A673 (cell line): ENCODE measurements at regions not wholly inside any gene's neighbourhood (a gene's known extent, or its start where the extent isn't known, plus 50 kb on each side); places are given as distances from the start of the nearest gene placed in this dataset.
A peak's percentile ranks its signal among the peaks of the same experiment; 100 is the strongest.

ENCODE experiments used
- BruUV-seq: library from RNA; stranded (reverse); fragments of 400-500 nt; replicated peaks from 2 replicates; lab custom pipeline; 2021; lab: Mats Ljungman, UMichigan
- CTCF ChIA-PET: fragments of 300-600 bp; sonication (Branson Sonifier 250); formaldehyde crosslinking; loops from one replicate; lab custom pipeline; 2022; ENCODE audit warnings: antibody characterized with exemption; lab: Charles Lee
- POLR2A ChIA-PET: fragments of 300-600 bp; sonication (Branson Sonifier 250); formaldehyde crosslinking; loops from one replicate; lab custom pipeline; 2022; ENCODE audit warnings: antibody characterized with exemption; ENCODE audit not compliant: low non-redundant PET; lab: Charles Lee
- DNase-seq: peaks from one replicate; pipeline ENCODE4 v3.0.0-alpha.2; 2015; ENCODE audit warnings: low spot score
- H3K27ac ChIP-seq: fragments of 200-600 bp; sonication (generic); 2 replicates; pipeline ENCODE4 v1.5.1; 2016; ENCODE audit warnings: mixed run types, low read depth, mild to moderate bottlenecking, mixed read lengths, antibody characterized with exemption, low read length; ENCODE audit not compliant: poor library complexity, severe bottlenecking
- H3K27me3 ChIP-seq: fragments of 200-600 bp; sonication (generic); replicated peaks from 2 replicates; pipeline ENCODE4 v1.6.1; 2017; ENCODE audit warnings: mixed run types, low read depth, mild to moderate bottlenecking, mixed read lengths, antibody characterized with exemption, low read length; ENCODE audit not compliant: insufficient read depth, poor library complexity
- H3K36me3 ChIP-seq: fragments of 200-600 bp; sonication (generic); 2 replicates; pipeline ENCODE4 v1.6.1; 2016; ENCODE audit warnings: mixed run types, mild to moderate bottlenecking, mixed read lengths, antibody characterized with exemption, low read length; ENCODE audit not compliant: insufficient read depth, poor library complexity, severe bottlenecking
- H3K4me1 ChIP-seq: fragments of 200-600 bp; sonication (generic); 2 replicates; pipeline ENCODE4 v1.6.1; 2017; ENCODE audit warnings: mixed run types, mild to moderate bottlenecking, mixed read lengths, antibody characterized with exemption, low read length; ENCODE audit not compliant: insufficient read depth, poor library complexity, severe bottlenecking
- H3K4me3 ChIP-seq: fragments of 200-600 bp; sonication (generic); 2 replicates; pipeline ENCODE4 v1.5.1; 2016; ENCODE audit warnings: low read depth, mixed run types, mild to moderate bottlenecking, mixed read lengths, low read length; ENCODE audit not compliant: poor library complexity, severe bottlenecking
- H3K9me3 ChIP-seq: fragments of 200-600 bp; sonication (generic); 2 replicates; pipeline ENCODE4 v1.6.1; 2016; ENCODE audit warnings: mixed run types, low read depth, mild to moderate bottlenecking, mixed read lengths, antibody characterized with exemption, low read length; ENCODE audit not compliant: poor library complexity, severe bottlenecking
- EZH2 ChIP-seq: fragments of 200-600 bp; sonication (generic); IDR thresholded peaks from 2 replicates; pipeline ENCODE4 v1.6.1; 2017; ENCODE audit warnings: borderline replicate concordance, low read depth, mild to moderate bottlenecking, mixed read lengths, antibody characterized with exemption, low read length; ENCODE audit not compliant: poor library complexity, severe bottlenecking
- intact Hi-C: fragments of 100-400 bp; cut with micrococcal nuclease; formaldehyde crosslinking; loops from one replicate; pipeline ENCODE4 v1.10.0; 2022; ENCODE audit not compliant: unreplicated experiment
- TF ChIP-seq, protein P1 (sequence below): fragments of 300-800, 200-600 bp; sonication (generic); conservative IDR thresholded peaks from 2 replicates; pipeline ENCODE4 v1.5.1; 2017; ENCODE audit warnings: low read depth, mild to moderate bottlenecking, antibody characterized with exemption, low read length, moderate library complexity, mixed read lengths

DNA sequence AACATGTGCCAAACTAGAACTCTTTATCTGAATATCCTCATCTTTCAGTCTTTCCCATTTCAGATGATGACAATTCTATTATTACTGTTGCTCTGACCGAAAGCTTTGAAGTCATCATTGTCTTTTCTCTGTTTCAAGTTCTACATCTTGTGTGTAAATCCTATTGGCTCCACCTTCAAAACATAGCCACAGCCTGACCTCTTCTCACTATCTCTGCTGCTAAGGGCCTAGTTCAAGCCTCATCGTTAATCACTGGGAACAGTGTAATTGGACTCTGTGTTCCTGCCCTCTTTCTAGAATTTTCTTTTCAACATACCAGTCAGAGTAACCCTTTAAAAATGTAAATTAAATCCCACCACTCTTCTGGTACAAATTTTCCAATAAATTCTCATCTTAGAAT lies 105.1 kb downstream of the OXSM start:
- no peaks in the 10 kb centered on the region for H3K9me3 ChIP-seq
- no peaks in the 10 kb centered on the region for H3K27me3 ChIP-seq
- no peak for DNase-seq
- ChIA-PET CTCF (no interaction called here), POLR2A (no interaction called here)
- no peak for TF ChIP-seq EZH2
- TF ChIP-seq, protein P1, sequence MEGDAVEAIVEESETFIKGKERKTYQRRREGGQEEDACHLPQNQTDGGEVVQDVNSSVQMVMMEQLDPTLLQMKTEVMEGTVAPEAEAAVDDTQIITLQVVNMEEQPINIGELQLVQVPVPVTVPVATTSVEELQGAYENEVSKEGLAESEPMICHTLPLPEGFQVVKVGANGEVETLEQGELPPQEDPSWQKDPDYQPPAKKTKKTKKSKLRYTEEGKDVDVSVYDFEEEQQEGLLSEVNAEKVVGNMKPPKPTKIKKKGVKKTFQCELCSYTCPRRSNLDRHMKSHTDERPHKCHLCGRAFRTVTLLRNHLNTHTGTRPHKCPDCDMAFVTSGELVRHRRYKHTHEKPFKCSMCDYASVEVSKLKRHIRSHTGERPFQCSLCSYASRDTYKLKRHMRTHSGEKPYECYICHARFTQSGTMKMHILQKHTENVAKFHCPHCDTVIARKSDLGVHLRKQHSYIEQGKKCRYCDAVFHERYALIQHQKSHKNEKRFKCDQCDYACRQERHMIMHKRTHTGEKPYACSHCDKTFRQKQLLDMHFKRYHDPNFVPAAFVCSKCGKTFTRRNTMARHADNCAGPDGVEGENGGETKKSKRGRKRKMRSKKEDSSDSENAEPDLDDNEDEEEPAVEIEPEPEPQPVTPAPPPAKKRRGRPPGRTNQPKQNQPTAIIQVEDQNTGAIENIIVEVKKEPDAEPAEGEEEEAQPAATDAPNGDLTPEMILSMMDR = no peak
- BruUV-seq = no TSS peak
- no peaks in the 10 kb centered on the region for H3K4me1 ChIP-seq
- H3K4me3 ChIP-seq = no peak overlapping the region
- H3K36me3 ChIP-seq = no peaks in the 10 kb centered on the region
- H3K27ac ChIP-seq = no peak overlapping the region
- intact Hi-C loops = no loop called here

DNA sequence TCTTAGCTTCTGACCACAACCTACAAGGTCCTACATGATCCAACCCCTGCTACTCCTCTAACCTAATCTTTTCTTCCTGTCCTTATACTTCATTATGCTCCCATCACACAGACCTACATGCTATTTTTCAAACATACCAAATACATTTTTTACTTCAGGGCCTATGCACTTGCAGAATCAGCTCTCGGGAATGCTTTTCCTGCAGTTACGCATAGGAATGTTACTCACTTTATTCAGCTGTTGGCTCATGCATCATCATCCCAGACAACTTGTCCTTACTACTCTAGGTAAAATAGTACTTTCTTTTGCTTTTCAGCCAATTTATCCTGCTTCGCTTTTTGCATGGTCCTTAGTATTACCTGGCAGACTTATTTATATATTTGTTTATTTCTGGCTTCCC lies 105.6 kb downstream of the OXSM start:
- Histone ChIP-seq H3K4me1 (no peaks in the 10 kb centered on the region), H3K27ac (no peak overlapping the region), H3K27me3 (no peaks in the 10 kb centered on the region), H3K36me3 (no peaks in the 10 kb centered on the region), H3K9me3 (no peaks in the 10 kb centered on the region), H3K4me3 (no peak overlapping the region)
- intact Hi-C loops = no loop called here
- ChIA-PET POLR2A (no interaction called here), CTCF (no interaction called here)
- no peak for TF ChIP-seq EZH2
- no peak for DNase-seq
- BruUV-seq = no TSS peak

DNA sequence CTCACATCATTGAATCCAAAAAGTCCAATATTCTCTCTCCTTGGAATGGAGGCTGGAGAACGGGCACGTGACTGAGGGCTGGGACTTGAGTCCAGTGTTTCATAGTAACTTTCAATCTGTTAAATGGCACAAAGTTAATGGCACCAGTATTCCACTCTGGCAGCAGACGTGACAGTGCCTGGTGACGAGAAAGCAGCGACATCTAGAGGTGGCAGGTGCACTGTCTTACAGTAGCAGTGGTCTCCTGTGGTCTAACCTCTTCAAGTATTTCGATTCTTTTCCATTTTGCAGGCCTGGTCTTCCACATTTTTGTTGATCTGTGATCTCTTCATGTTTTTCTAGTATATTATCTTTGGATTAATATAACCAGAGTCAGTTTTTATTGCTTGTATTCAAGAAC lies 107.1 kb downstream of the OXSM start:
- DNase-seq = peak; percentile 15

More for the DNA sequence above, 107.1 kb downstream of the OXSM start:
- no TSS peak for BruUV-seq
- Histone ChIP-seq H3K36me3 (no peaks in the 10 kb centered on the region), H3K27ac (no peak overlapping the region), H3K4me1 (no peaks in the 10 kb centered on the region), H3K27me3 (no peaks in the 10 kb centered on the region), H3K9me3 (no peaks in the 10 kb centered on the region), H3K4me3 (no peak overlapping the region)
- intact Hi-C loops = no loop called here
- TF ChIP-seq, protein P1 = peak; percentile 50
- no peak for TF ChIP-seq EZH2
- ChIA-PET CTCF (no interaction called here), POLR2A (no interaction called here)
